Activated T-helper 1 cell treated with Interleukin-2 at 50 U/mL for 16 hours (primary cell): ENCODE measurements at regions not wholly inside any gene's neighbourhood (a gene's known extent, or its start where the extent isn't known, plus 50 kb on each side); places are given as distances from the start of the nearest gene placed in this dataset.

ENCODE experiments used
- DNase-seq: peaks from one replicate; pipeline ENCODE4 v3.0.0-alpha.2; 2020; ENCODE audit warnings: low read depth

DNA sequence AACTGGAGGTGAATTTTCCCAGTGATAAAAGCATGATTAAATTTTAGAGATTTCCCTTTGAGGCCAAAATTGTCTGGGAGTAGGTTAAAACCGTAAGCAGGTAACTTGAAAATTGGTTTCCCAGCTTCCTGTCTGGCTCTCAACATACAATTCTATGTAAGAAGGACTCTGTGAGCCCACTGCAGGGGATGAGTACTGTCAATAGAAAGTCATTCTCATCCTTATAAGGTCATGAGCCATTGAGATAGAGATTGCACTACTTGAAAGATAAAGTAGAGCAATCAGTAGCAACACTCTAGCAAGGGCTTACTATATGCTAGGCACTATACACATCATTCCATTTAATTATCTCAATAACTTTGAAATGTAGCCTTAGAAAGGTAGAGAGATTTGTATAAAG lies 225.6 kb upstream of the HMGA2 start:
- no peak for DNase-seq

DNA sequence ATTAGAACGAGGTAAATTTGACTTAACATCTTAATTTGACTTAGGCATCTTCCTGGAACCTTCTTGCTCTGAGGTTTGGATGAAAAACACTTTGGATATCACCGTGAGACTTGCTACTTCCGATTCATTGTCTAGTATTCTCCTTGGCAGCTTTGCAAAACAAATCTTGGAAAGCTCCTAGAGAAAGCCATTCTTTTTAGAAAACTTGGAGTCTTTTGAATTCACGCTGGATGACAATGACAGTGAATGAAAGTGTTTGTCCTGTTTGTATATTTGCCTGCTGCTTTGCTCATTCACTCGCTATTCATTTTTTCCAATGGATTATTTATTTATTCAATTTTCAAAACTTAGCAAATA lies 222.1 kb upstream of the HMGA2 start:
- DNase-seq: no peak

DNA sequence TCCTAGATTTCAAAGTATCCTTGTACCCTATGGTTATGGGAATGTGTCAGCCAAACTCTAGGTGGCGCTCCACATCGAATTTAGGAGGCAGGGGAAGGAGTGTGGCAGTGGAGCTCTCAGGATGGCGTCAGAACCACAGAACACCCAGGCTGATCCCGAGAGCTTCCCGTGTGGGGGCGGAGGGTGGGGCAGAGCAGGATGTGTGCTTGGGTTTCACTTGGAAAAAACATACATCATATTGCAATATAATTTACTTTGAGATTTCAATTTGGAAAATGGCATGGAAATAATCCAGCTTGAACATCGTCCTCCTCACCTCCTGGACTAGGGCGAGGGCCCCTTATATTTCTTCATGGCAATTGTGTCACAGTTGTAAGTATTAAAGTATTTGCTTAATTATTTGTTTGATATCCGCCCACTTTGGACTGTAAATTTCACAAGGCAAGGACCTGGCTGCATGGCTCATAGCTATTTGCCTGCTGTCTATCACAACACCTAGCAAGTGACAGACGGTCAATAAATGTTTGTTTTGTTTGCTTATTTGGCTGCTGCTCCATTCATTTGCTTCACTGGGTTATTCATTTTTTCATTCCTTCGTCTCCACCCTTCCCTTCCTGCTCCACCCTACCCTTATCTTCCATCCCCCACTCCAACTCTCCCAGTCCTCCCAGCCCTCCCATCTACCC lies 221.5 kb upstream of the HMGA2 start:
- no peak for DNase-seq

DNA sequence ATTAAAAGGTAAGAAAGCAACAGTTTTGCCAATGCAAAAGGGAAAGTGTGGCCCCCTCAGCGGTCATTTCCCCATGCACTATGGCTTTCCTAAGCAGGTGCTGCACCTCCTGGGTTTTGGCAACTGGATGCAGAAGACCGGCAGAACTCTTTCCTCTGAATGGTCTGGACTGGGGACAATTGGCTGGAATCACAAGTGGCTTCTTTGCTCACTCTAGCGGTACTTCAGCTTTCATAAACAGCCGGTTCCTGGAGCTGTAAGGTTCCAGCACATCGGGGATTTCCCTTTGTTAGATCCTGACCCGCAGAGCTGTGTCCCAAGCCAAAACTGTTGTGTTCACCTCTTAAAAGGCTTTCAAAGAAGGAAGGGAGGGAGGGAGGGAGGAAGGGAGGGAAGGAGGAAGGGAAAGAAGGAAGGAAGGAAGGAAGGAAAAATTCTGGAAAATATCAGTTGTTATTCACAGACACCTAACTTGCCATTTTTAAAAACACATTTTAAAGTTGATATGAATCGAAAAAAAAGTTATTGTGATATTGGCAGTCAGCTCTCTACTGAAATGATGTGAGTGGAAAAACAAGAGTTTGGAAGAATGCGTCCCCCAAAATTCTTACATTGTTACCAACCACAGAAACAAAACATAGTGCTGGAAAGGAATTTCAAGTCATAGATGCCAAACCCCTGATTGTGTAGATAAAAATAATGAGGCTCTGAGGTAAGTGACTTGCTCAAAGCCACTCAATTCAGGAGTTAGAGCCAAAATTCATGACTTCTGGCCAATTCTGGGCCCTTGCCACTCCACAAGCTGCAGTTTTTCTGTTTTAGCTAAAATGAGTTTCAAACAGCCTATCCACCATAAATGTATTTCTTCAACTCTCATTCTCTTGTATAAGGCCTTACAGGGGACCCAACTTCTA lies 220.6 kb upstream of the HMGA2 start:
- no peak for DNase-seq

GRCh38 chr12:65605019-65605418 lies 219.3 kb upstream of the HMGA2 start:
- no peak for DNase-seq

- no peak for DNase-seq
These were observed 218.1 kb upstream of the HMGA2 start for GRCh38 chr12:65606008-65606766.

DNA sequence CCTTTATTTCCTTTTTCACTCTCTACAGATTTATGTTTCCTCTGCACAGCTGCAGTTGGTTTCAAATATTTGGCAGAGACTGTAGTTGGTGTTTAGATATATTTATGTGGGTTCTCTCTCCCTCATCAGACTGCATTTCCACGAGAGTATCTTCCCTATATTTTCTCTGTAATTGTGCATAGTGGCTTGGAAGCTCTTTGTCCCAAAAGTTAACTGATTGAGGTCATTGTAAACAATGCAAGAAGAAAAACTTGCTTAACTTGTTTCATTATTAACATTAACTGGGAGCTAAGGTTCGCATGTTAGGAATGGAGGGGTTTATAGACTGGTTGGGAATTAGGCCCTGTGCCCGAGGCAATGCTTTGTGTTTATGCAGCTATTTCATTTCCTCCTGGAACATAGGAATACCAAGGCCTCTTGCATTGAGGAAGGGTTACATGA lies 216.9 kb upstream of the HMGA2 start:
- DNase-seq: no peak

DNA sequence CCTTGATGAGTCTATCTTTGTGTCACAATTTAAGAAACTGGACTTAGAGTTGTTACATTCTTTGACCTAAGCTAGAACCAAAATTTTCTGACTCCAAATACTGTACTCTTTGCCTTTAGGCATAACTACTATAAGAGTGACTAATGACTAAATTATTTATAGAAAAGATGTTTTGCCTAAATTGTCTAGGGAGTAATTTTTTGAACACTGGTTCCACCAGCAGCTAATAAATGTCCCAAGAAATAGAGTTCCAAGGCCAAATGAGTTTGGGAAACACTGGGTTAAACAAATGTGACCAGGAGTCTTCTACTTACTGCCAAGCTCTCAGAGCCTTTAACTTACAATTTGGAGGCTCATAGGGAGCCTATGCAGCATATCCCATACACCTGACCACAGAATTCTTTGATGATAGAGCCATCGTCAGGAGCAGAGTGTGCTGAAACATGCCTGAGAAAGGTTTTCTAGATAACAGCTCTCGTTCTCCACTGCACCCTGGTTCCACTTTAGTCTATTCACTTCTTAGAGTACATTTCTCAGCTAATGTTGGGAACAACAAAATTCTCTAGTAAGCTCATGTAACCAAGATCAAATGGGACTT lies 215.9 kb upstream of the HMGA2 start:
- DNase-seq: no peak

DNA sequence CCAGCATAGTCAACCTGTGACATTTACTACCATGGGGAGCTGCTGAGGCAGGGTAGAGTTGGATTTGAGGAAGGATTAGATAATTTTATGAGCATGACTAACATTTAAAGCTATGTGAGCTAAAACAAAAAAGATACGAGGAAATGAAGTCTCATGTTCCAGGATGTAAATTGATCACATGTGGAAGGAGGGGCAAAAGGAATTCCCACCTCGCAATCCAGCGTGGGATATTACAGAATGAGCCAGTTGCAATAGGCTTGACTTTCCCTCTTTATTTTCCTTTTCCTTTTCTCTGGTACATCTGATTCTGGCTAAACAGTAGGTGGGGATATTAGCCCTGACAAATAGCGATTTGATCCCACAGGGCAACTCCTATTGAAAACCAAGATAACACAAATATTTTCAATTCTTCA lies 214.9 kb upstream of the HMGA2 start:
- no peak for DNase-seq

- DNase-seq: no peak
These were observed 212.9 kb upstream of the HMGA2 start for GRCh38 chr12:65611396-65611795.

DNA sequence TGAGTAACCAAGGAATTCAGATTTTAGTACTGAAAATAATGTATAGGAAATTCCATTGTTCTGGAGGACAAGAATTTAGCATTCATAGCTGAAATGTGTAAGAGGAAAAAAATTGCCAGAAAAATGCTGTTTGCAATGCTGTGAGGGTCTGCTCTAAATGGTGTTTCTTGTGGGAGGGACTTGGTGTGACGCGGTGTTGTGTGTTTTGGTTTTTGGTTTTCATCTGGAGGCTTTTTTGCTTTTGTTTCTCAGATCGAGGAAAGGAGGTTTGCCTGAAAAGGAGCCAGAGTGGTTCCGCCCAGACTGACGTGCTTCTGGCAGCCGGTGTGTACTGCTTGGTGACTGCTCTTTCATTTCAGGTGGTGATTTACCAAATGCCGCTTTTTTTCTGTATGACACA lies 211.8 kb upstream of the HMGA2 start:
- DNase-seq: no peak

- no peak for DNase-seq
These were observed 210.6 kb upstream of the HMGA2 start for GRCh38 chr12:65613692-65614091.

DNA sequence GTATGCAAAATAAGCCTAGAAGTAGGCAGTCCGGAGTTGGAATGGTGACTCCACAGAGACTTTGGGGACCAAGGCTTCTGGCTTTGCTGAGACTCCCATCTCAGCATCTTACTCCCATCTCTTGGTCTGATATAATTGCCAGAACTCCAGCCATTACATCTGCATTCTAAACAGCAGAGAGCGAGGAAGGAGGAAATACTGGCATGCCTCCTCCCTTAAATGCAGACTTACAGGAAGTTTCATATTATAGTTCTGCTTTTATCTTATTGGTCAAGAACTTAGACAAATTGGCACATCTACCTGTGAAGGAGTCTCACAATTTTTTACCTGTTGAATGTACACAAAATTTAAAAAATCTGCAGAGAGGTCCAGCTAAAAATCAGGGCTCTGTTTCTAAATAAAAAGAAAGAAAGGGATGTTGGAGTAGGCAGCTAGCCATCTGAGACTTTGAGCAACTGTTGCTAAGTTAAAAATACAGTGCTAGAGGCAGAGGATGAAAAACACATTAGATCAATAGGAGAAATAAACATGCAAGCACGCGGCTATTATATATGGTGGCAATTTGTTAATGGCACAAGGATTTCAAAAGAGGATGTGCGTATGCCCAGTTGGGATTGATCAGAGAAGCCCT lies 209.9 kb upstream of the HMGA2 start:
- DNase-seq: no peak

GRCh38 chr12:65615118-65615517 lies 209.2 kb upstream of the HMGA2 start:
- no peak for DNase-seq

DNA sequence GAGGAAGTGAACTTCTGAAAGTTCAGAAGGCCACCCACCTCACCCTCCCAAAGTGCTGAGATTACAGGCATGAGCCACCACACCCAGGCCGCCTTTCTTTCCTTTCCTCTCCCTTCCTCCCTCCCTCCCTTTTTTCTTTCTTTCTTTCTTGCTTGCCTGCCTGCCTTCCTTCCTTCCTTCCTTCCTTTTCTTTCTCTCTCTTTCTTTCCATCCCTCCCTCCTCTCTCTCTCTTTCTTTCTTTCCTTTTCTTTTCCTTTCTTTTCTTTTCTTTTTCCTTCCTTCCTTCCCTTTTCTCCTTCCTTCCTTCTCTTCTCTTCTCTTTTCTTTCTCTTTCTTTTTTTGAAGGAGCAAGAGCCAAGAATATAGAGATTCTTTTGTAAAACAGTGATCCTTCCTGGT lies 208.3 kb upstream of the HMGA2 start:
- no peak for DNase-seq

GRCh38 chr12:65618588-65618987 lies 205.7 kb upstream of the HMGA2 start:
- no peak for DNase-seq

DNA sequence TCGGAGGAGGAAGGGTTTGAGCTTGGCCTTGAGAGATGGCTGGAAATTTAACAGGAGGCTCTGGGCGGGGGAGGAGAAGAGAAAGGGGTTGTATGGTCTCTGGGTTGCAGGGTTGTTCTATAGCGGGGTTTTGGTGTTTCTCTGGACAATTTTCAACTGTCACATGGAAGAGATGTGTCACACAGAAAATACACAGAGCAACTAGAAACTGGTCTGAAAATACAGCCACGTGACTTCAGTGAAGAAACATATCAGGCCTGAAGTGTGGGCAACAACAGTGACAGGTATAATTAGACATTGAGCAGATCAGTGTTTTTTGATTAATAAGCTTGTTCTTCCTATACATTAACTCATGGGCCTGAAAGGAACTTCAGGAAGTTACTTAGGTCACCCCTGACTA lies 205.3 kb upstream of the HMGA2 start:
- no peak for DNase-seq

DNA sequence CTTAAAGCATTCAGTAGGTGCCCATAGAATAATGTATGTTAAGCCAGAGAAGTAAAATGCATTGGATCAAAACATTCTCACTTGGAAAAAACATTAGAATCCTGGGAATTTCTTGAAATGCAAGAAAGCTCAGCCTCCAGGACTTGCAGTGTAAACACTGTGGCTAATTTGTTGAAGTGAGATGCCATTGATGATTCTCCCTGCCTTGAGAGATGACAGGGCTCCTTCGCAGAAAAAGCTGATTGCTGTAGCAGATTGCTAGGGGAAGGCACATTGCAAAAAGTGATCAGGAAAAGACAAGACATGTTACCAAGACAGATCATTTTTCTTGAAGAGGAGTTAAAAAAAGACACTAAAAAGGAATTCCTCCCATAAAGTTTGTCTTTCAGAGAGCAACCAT lies 204.2 kb upstream of the HMGA2 start:
- DNase-seq: no peak

DNA sequence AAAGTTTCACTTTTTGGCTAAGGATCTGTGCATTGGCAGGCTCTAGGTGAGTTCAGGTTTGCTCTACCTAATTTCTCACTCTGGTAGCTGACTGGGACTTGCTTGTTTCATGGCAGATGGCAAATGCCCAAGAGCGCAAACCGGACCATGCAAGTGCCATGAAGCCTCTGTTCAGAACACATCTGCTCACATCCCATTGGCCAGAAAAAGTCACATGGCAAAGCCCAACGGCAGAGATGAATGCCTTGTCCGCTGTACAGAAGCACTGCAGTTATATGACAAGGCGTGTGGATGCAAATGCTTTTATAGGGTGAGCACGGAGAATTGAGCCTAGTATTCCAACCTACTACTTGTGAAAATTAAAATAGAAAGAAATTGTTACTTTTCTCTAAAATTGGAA lies 202.2 kb upstream of the HMGA2 start:
- no peak for DNase-seq

DNA sequence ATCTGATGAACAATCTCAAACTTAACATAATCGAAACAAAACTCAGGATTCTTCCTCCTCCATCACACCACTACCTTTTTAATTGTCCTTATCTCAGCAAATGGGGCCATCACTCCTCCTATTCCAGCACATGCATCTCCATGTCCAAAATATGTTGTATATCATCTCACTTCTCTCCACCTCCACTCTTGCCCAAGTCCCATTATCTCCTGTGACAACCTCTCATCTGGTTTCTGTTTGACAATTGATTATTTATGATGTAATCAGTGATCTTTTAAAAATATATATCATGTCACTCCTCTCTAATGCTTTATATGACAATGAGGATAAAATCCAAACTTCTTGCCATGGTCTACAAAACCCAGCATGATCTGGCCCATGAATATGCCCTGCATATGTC lies 200.8 kb upstream of the HMGA2 start:
- no peak for DNase-seq

DNA sequence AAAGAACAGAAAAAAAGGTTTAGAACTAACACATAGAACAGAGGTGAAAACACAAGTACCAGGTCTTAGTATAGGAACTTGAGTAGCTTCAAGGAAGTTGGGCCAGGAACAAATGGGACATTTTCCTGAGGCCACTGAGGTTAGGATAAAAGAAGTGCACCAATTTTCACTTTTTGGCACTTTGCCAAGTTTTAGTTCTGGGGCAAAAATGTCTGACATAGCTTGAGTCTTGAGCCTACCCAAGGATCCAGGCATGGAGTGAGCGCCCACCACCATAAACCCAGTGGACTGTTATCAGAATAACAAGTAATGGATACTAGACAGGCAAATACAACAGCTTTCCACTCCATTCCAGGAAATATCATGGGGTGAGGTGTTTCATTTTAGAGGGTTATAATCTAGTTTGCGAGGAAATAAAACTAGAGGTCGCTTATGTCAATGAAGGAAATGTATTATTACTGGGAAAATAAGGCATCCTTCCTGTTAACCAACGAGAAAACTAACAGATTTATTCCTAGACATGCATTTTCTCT lies 199.7 kb upstream of the HMGA2 start:
- DNase-seq: no peak

DNA sequence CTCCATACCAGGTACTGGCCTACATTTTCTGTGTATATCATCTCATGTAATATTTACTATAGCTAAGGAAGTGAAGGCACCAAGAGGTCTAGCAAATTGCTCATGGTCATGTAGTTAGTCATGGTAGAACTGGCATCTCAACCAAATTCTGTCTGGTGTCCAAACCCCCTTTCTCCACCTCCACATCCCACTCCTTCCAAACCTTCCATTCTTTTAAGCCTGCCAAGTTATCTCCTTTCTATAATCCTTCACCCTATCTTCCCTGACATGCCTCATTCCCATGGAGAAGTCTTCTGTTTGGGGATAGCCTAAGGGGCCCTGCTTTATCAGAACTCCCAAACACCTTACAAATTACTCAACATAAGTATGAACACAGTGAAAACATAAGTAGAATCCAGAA lies 196.2 kb upstream of the HMGA2 start:
- DNase-seq: no peak
